AG10803 (cell line): ENCODE measurements at regions not wholly inside any gene's neighbourhood (a gene's known extent, or its start where the extent isn't known, plus 50 kb on each side); places are given as distances from the start of the nearest gene placed in this dataset.

Source experiments
- DNase-seq: peaks from one replicate; pipeline ENCODE4 v3.0.0; 2010; ENCODE audit warnings: low read depth
- H3K4me3 ChIP-seq: 2 replicates; pipeline ENCODE4 v1.5.1; 2011; ENCODE audit warnings: mild to moderate bottlenecking, low read length, control low read depth
- CTCF ChIP-seq: conservative IDR thresholded peaks from 2 replicates; pipeline ENCODE4 v1.5.1; 2011; ENCODE audit warnings: mild to moderate bottlenecking, low read length, control low read depth, inconsistent platforms

- no peak overlapping the region for H3K4me3 ChIP-seq
- no peak for DNase-seq
- no peak for TF ChIP-seq CTCF
Observed at GRCh38 chr2:16287831-16288230, 347.5 kb downstream of the MYCN start.

DNA sequence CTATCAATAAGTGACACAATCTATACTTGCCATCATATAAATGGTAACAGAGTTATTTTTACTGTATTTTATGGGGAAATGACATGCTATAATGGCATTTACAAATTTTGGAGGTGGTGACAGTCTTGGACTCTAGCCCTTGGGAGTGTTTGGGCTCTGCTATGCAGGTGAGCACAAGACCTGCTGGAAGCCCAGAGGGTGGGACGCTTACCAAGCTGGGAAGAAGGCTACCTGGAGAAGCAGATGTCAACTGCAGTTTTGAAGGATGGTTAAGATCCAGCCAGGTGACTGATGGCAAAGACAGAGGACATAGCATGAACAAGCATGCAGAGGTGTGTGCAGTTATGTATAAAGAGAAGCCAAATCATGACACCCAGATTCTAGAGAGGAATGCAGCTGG, 346.9 kb downstream of the MYCN start:
- no peak for DNase-seq
- no peak for TF ChIP-seq CTCF
- H3K4me3 ChIP-seq, result no peak overlapping the region

DNA sequence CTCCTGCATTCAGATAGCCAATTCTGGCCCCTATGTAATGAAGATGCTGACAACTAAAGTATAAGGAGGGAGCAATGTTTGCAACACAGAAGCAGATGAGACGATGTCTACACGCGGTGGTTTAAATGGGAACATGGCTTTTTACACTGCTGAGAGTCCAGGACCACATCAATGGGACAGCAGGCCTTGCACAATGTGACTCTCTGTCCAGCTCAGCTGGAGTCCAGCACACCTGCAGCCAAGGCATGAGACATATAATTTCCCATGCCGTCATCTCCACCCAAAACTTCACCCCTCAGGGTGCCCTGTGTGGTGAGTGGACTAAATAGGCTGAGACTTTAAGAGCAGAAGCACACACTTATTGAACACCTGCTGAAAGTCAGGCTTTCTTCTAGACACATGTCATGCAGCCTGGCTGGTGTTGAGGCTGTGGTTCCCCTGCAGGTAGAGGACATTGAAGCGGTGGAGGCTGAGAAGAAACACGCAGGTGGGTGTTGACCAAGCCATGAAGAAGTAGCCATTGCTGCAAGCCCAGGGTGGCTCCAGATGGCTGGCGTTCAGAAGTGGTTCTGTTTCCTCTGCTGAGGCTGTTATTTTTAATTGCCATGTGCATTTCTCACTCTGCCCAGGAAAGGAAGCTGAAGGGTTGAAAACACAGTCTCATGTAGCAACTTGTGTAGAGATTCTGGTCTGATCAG, 345.6 kb downstream of the MYCN start:
- TF ChIP-seq CTCF, result no peak
- H3K4me3 ChIP-seq, result no peak overlapping the region
- no peak for DNase-seq

- TF ChIP-seq CTCF, result no peak
- H3K4me3 ChIP-seq, result no peak overlapping the region
- DNase-seq, result no peak
Observed at GRCh38 chr2:16284941-16285625, 344.7 kb downstream of the MYCN start.

GRCh38 chr2:16283071-16283850, 342.9 kb downstream of the MYCN start:
- no peak overlapping the region for H3K4me3 ChIP-seq
- no peak for DNase-seq
- TF ChIP-seq CTCF, result no peak

DNA sequence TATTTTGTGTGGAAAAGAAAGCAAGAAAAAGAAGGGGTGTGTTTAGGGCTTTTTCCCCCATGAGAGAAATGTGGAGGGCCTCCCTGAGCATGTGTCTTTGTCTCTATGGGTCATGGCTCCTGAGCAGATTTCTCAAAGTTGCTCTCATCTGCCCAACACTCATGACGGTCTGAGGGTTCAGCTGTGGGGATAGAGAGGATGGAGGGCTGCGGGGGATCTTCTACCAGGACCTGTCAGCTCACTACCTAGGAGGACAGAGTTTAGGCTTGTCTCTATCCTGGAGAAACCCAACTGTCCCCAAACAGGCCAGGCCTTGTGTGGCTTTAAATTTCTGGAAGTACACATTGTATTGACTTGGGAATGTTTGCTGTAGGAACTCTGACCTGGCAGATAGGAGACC, 342.2 kb downstream of the MYCN start:
- no peak overlapping the region for H3K4me3 ChIP-seq
- no peak for DNase-seq
- TF ChIP-seq CTCF, result no peak
